KMS-11 (cell line): ENCODE measurements at regions not wholly inside any gene's neighbourhood (a gene's known extent, or its start where the extent isn't known, plus 50 kb on each side); places are given as distances from the start of the nearest gene placed in this dataset.

Experiments used
- H2AFZ ChIP-seq: fragments of 200-600 bp; sonication (generic); 2 replicates; pipeline ENCODE4 v1.6.1; 2016; ENCODE audit warnings: antibody characterized with exemption, mixed run types, low read depth
- H3K27ac ChIP-seq: fragments of 200-600 bp; sonication (generic); 2 replicates; pipeline ENCODE4 v1.6.1; 2016; ENCODE audit warnings: mild to moderate bottlenecking, mixed run types
- H3K27me3 ChIP-seq: fragments of 200-600 bp; sonication (generic); 2 replicates; pipeline ENCODE4 v1.6.1; 2017; ENCODE audit warnings: mild to moderate bottlenecking, low read depth, mixed run types, moderate library complexity; ENCODE audit not compliant: insufficient read depth
- H3K36me3 ChIP-seq: fragments of 200-600 bp; sonication (generic); 2 replicates; pipeline ENCODE4 v1.6.1; 2017; ENCODE audit warnings: mild to moderate bottlenecking, mixed run types; ENCODE audit not compliant: insufficient read depth
- H3K4me1 ChIP-seq: fragments of 200-600 bp; sonication (generic); 2 replicates; pipeline ENCODE4 v1.6.1; 2016; ENCODE audit warnings: mild to moderate bottlenecking, low read depth, mixed run types; ENCODE audit not compliant: poor library complexity, severe bottlenecking
- H3K4me2 ChIP-seq: fragments of 200-600 bp; sonication (generic); 2 replicates; pipeline ENCODE4 v1.7.0; 2016; ENCODE audit warnings: mild to moderate bottlenecking, mixed run types
- H3K4me3 ChIP-seq: fragments of 200-600 bp; sonication (generic); IDR thresholded peaks from 2 replicates; pipeline ENCODE4 v1.6.1; 2017; ENCODE audit warnings: low read depth, low read length, mixed read lengths; ENCODE audit not compliant: insufficient read depth
- H3K79me2 ChIP-seq: fragments of 200-600 bp; sonication (generic); 2 replicates; pipeline ENCODE4 v1.6.1; 2016; ENCODE audit warnings: low read depth, mixed run types; ENCODE audit not compliant: insufficient read depth
- H3K9ac ChIP-seq: fragments of 200-600 bp; sonication (generic); 2 replicates; pipeline ENCODE4 v1.6.1; 2016; ENCODE audit warnings: mild to moderate bottlenecking, mixed run types
- H4K20me1 ChIP-seq: fragments of 200-600 bp; sonication (generic); 2 replicates; pipeline ENCODE4 v1.6.1; 2016; ENCODE audit warnings: mild to moderate bottlenecking, mixed run types; ENCODE audit not compliant: insufficient read depth
- TF ChIP-seq, protein P1 (sequence below): fragments of 200-600 bp; sonication (generic); conservative IDR thresholded peaks from 2 replicates; pipeline ENCODE4 v1.6.1; 2017; ENCODE audit warnings: low read depth, mild to moderate bottlenecking, antibody characterized with exemption, low read length, moderate library complexity, mixed read lengths

- Histone ChIP-seq H3K27me3 (no peaks in the 10 kb centered on the region), H4K20me1 (no peaks in the 10 kb centered on the region), H3K9ac (no peak overlapping the region), H3K36me3 (no peaks in the 10 kb centered on the region), H2AFZ (no peak overlapping the region), H3K4me1 (peaks cover 5% of the 10 kb centered on the region), H3K4me3 (no peak overlapping the region), H3K4me2 (no peak overlapping the region), H3K27ac (no peak overlapping the region), H3K79me2 (no peaks in the 10 kb centered on the region)
- TF ChIP-seq, protein P1, sequence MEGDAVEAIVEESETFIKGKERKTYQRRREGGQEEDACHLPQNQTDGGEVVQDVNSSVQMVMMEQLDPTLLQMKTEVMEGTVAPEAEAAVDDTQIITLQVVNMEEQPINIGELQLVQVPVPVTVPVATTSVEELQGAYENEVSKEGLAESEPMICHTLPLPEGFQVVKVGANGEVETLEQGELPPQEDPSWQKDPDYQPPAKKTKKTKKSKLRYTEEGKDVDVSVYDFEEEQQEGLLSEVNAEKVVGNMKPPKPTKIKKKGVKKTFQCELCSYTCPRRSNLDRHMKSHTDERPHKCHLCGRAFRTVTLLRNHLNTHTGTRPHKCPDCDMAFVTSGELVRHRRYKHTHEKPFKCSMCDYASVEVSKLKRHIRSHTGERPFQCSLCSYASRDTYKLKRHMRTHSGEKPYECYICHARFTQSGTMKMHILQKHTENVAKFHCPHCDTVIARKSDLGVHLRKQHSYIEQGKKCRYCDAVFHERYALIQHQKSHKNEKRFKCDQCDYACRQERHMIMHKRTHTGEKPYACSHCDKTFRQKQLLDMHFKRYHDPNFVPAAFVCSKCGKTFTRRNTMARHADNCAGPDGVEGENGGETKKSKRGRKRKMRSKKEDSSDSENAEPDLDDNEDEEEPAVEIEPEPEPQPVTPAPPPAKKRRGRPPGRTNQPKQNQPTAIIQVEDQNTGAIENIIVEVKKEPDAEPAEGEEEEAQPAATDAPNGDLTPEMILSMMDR = no peak
These were observed 180.8 kb downstream of the SH3BP4 start for GRCh38 chr2:235132651-235133050.

GRCh38 chr2:235133837-235134236 lies 182.0 kb downstream of the SH3BP4 start:
- H2AFZ ChIP-seq = no peak overlapping the region
- H3K9ac ChIP-seq = no peak overlapping the region
- TF ChIP-seq, protein P1 = no peak
- no peaks in the 10 kb centered on the region for H3K27me3 ChIP-seq
- no peak overlapping the region for H3K27ac ChIP-seq
- peaks cover 5% of the 10 kb centered on the region for H3K4me1 ChIP-seq
- no peak overlapping the region for H3K4me3 ChIP-seq
- no peak overlapping the region for H3K4me2 ChIP-seq
- H3K36me3 ChIP-seq = no peaks in the 10 kb centered on the region
- no peaks in the 10 kb centered on the region for H4K20me1 ChIP-seq
- no peaks in the 10 kb centered on the region for H3K79me2 ChIP-seq

- no peaks in the 10 kb centered on the region for H3K27me3 ChIP-seq
- no peak overlapping the region for H3K9ac ChIP-seq
- H3K4me3 ChIP-seq = no peak overlapping the region
- no peak overlapping the region for H3K4me2 ChIP-seq
- no peak overlapping the region for H3K27ac ChIP-seq
- H3K36me3 ChIP-seq = no peaks in the 10 kb centered on the region
- TF ChIP-seq, protein P1 = no peak
- no peaks in the 10 kb centered on the region for H4K20me1 ChIP-seq
- no peaks in the 10 kb centered on the region for H3K79me2 ChIP-seq
- H3K4me1 ChIP-seq = peaks cover 5% of the 10 kb centered on the region
- H2AFZ ChIP-seq = no peak overlapping the region
These were observed 182.6 kb downstream of the SH3BP4 start for GRCh38 chr2:235134420-235134819.

GRCh38 chr2:235135195-235135965 lies 183.6 kb downstream of the SH3BP4 start:
- Histone ChIP-seq H3K4me2 (no peak overlapping the region), H3K4me3 (no peak overlapping the region), H3K9ac (no peak overlapping the region), H3K27me3 (no peaks in the 10 kb centered on the region), H3K27ac (no peak overlapping the region), H3K36me3 (no peaks in the 10 kb centered on the region), H2AFZ (no peak overlapping the region), H3K79me2 (no peaks in the 10 kb centered on the region), H3K4me1 (peaks cover 5% of the 10 kb centered on the region), H4K20me1 (no peaks in the 10 kb centered on the region)
- TF ChIP-seq, protein P1 = no peak
